NCI-H2171 (cell line): ENCODE measurements at regions not wholly inside any gene's neighbourhood (a gene's known extent, or its start where the extent isn't known, plus 50 kb on each side); places are given as distances from the start of the nearest gene placed in this dataset.

ENCODE experiments used
- DNase-seq: peaks from one replicate; lab custom pipeline; 2025; lab: John Stamatoyannopoulos, UW

- DNase-seq, result no peak
These were observed 106.0 kb downstream of the ADAMTS1 start for GRCh38 chr21:26739189-26739588.

- no peak for DNase-seq
These were observed 108.8 kb downstream of the ADAMTS1 start for GRCh38 chr21:26736449-26736848.

- no peak for DNase-seq
These were observed 112.6 kb downstream of the ADAMTS1 start for GRCh38 chr21:26732432-26733221.

GRCh38 chr21:26719750-26720149, 125.5 kb downstream of the ADAMTS1 start:
- DNase-seq, result no peak

GRCh38 chr21:26717146-26717739, 128.0 kb downstream of the ADAMTS1 start:
- DNase-seq, result peak; percentile 6

- no peak for DNase-seq
These were observed 129.2 kb downstream of the ADAMTS1 start for GRCh38 chr21:26715878-26716506.

- DNase-seq, result no peak
These were observed 130.1 kb downstream of the ADAMTS1 start for GRCh38 chr21:26715116-26715515.

GRCh38 chr21:26710155-26710554, 135.1 kb downstream of the ADAMTS1 start:
- DNase-seq, result no peak

- DNase-seq, result no peak
These were observed 136.0 kb upstream of the CYYR1 start for GRCh38 chr21:26709090-26709489.

- no peak for DNase-seq
These were observed 135.2 kb upstream of the CYYR1 start for GRCh38 chr21:26708223-26708800.

- no peak for DNase-seq
These were observed 134.2 kb upstream of the CYYR1 start for GRCh38 chr21:26707246-26707645.

- no peak for DNase-seq
These were observed 125.3 kb upstream of the CYYR1 start for GRCh38 chr21:26698416-26698815.

GRCh38 chr21:26691416-26691815, 118.3 kb upstream of the CYYR1 start:
- DNase-seq, result no peak

GRCh38 chr21:26686705-26687104, 113.6 kb upstream of the CYYR1 start:
- DNase-seq, result no peak

- DNase-seq, result peak; percentile 43
These were observed 113.2 kb upstream of the CYYR1 start for GRCh38 chr21:26686278-26686677.

GRCh38 chr21:26684889-26685288, 111.8 kb upstream of the CYYR1 start:
- no peak for DNase-seq

GRCh38 chr21:26683996-26684395, 110.9 kb upstream of the CYYR1 start:
- DNase-seq, result no peak

GRCh38 chr21:26679284-26679683, 106.2 kb upstream of the CYYR1 start:
- DNase-seq, result no peak

GRCh38 chr21:26674323-26674722, 101.2 kb upstream of the CYYR1 start:
- no peak for DNase-seq

- DNase-seq, result no peak
These were observed 96.2 kb upstream of the CYYR1 start for GRCh38 chr21:26669215-26669764.

GRCh38 chr21:26659757-26660156, 86.7 kb upstream of the CYYR1 start:
- no peak for DNase-seq

GRCh38 chr21:26659182-26659581, 86.1 kb upstream of the CYYR1 start:
- DNase-seq, result peak; percentile 57

GRCh38 chr21:26655460-26655859, 82.4 kb upstream of the CYYR1 start:
- no peak for DNase-seq
